Brain microvascular endothelial cell (primary cell): ENCODE measurements at regions not wholly inside any gene's neighbourhood (a gene's known extent, or its start where the extent isn't known, plus 50 kb on each side); places are given as distances from the start of the nearest gene placed in this dataset.

ENCODE experiments used
- DNase-seq: peaks from one replicate; pipeline ENCODE4 v3.0.0-alpha.2; 2020
- H3K27ac ChIP-seq: fragments of 250-450 bp; sonication (Bioruptor Pico); 2 replicates; pipeline ENCODE4 v1.5.1; 2020; ENCODE audit warnings: mild to moderate bottlenecking, moderate library complexity
- H3K27me3 ChIP-seq: fragments of 250-450 bp; sonication (Bioruptor Pico); replicated peaks from 2 replicates; pipeline ENCODE4 v1.5.1; 2020; ENCODE audit warnings: mild to moderate bottlenecking
- H3K36me3 ChIP-seq: fragments of 250-450 bp; sonication (Bioruptor Pico); replicated peaks from 2 replicates; pipeline ENCODE4 v1.5.1; 2020; ENCODE audit warnings: mild to moderate bottlenecking
- H3K4me3 ChIP-seq: 2 replicates; pipeline ENCODE4 v1.5.1; 2011; ENCODE audit warnings: low read depth, mild to moderate bottlenecking, control low read depth, low read length, moderate library complexity
- CTCF ChIP-seq: IDR thresholded peaks from 2 replicates; pipeline ENCODE4 v1.5.1; 2011; ENCODE audit warnings: low read depth, mild to moderate bottlenecking, moderate library complexity, low read length, control low read depth, inconsistent platforms; ENCODE audit errors: missing control alignments
- in situ Hi-C: cut with HindIII; loops from 2 replicates; pipeline ENCODE4 v1.10.0; 2017; ENCODE audit warnings: low sequenced_read_pairs, low pct_ligation_motif_present

- no peak for DNase-seq
- Histone ChIP-seq H3K36me3 (no peaks in the 10 kb centered on the region), H3K27ac (no peak overlapping the region), H3K27me3 (no peaks in the 10 kb centered on the region), H3K4me3 (no peak overlapping the region)
- no peak for TF ChIP-seq CTCF
- in situ Hi-C loops: no loop called here
Measured at GRCh38 chr13:39269411-39269810, 231.2 kb downstream of the NHLRC3 start.

GRCh38 chr13:39272994-39273393 lies 234.7 kb downstream of the NHLRC3 start:
- DNase-seq: no peak
- no peak for TF ChIP-seq CTCF
- Histone ChIP-seq H3K4me3 (no peak overlapping the region), H3K36me3 (no peaks in the 10 kb centered on the region), H3K27ac (no peak overlapping the region), H3K27me3 (no peaks in the 10 kb centered on the region)
- in situ Hi-C loops: no loop called here

GRCh38 chr13:39273953-39274738 lies 235.9 kb downstream of the NHLRC3 start:
- peak; percentile 41 for TF ChIP-seq CTCF
- DNase-seq: no peak
- Histone ChIP-seq H3K27me3 (no peaks in the 10 kb centered on the region), H3K27ac (no peak overlapping the region), H3K36me3 (no peaks in the 10 kb centered on the region), H3K4me3 (no peak overlapping the region)
- in situ Hi-C loops: no loop called here

GRCh38 chr13:39274739-39275325 lies 236.6 kb downstream of the NHLRC3 start:
- Histone ChIP-seq H3K36me3 (no peaks in the 10 kb centered on the region), H3K27me3 (no peaks in the 10 kb centered on the region), H3K4me3 (no peak overlapping the region), H3K27ac (no peak overlapping the region)
- no peak for TF ChIP-seq CTCF
- in situ Hi-C loops: no loop called here
- DNase-seq: no peak

- no peak for TF ChIP-seq CTCF
- no peak overlapping the region for H3K27ac ChIP-seq
- H3K27me3 ChIP-seq: no peaks in the 10 kb centered on the region
- no peak overlapping the region for H3K4me3 ChIP-seq
- H3K36me3 ChIP-seq: no peaks in the 10 kb centered on the region
- no peak for DNase-seq
- in situ Hi-C loops: no loop called here
Measured at GRCh38 chr13:39279077-39279476, 240.8 kb downstream of the NHLRC3 start.
